ENCODE measurements at regions not wholly inside any gene's neighbourhood (a gene's known extent, or its start where the extent isn't known, plus 50 kb on each side); places are given as distances from the start of the nearest gene placed in this dataset.
"Not testable (repeated sequence)": the region's sequence is repeated elsewhere in the genome, so short reads cannot be mapped to it uniquely, and the experiment has no call there.

GRCh38 chr4:148868191-148868590 is 426.0 kb upstream of the NR3C2 start:
- no peak for FAIRE-seq
- no peak for DNase-seq (ENCODE audit: low spot score)

GRCh38 chr4:148866666-148867065 is 424.5 kb upstream of the NR3C2 start:
- no peak for FAIRE-seq
- DNase-seq (ENCODE audit: low spot score): no peak

GRCh38 chr4:148857973-148858534 is 415.8 kb upstream of the NR3C2 start:
- FAIRE-seq (no peak), DNase-seq (ENCODE audit: low spot score) (no peak)

- DNase-seq (ENCODE audit: low spot score): no peak
- FAIRE-seq: no peak
Measured at GRCh38 chr4:148857239-148857972, 415.2 kb upstream of the NR3C2 start.

- FAIRE-seq: no peak
Measured at GRCh38 chr4:148854203-148854602, 412.0 kb upstream of the NR3C2 start.

GRCh38 chr4:148852092-148852699 is 410.0 kb upstream of the NR3C2 start:
- no peak for DNase-seq (ENCODE audit: low spot score)
- no peak for FAIRE-seq

More at GRCh38 chr4:148854203-148854602, 412.0 kb upstream of the NR3C2 start:
- peak; percentile 14 for DNase-seq (ENCODE audit: low spot score)

GRCh38 chr4:148850257-148850995 is 408.2 kb upstream of the NR3C2 start:
- DNase-seq (ENCODE audit: low spot score) (peak; percentile 24), FAIRE-seq (no peak)

- DNase-seq (ENCODE audit: low spot score) (no peak), FAIRE-seq (no peak)
Measured at GRCh38 chr4:148849581-148849980, 407.4 kb upstream of the NR3C2 start.

GRCh38 chr4:148847544-148848255 is 405.5 kb upstream of the NR3C2 start:
- DNase-seq (ENCODE audit: low spot score) (no peak), FAIRE-seq (no peak)

- no peak for FAIRE-seq
- no peak for DNase-seq (ENCODE audit: low spot score)
Measured at GRCh38 chr4:148845609-148846008, 403.4 kb upstream of the NR3C2 start.

- FAIRE-seq: no peak
- DNase-seq (ENCODE audit: low spot score): no peak
Measured at GRCh38 chr4:148843625-148844024, 401.4 kb upstream of the NR3C2 start.

- no peak for DNase-seq (ENCODE audit: low spot score)
- FAIRE-seq: no peak
Measured at GRCh38 chr4:148842843-148843242, 400.6 kb upstream of the NR3C2 start.

- not testable (repeated sequence) for DNase-seq (ENCODE audit: low spot score); FAIRE-seq
Measured at GRCh38 chr4:148837571-148837970, 395.4 kb upstream of the NR3C2 start.

- DNase-seq (ENCODE audit: low spot score) (no peak), FAIRE-seq (no peak)
Measured at GRCh38 chr4:148834804-148835631, 392.8 kb upstream of the NR3C2 start.

- FAIRE-seq (no peak), DNase-seq (ENCODE audit: low spot score) (peak; percentile 67)
Measured at GRCh38 chr4:148831945-148832344, 389.7 kb upstream of the NR3C2 start.

- FAIRE-seq: no peak
- no peak for DNase-seq (ENCODE audit: low spot score)
Measured at GRCh38 chr4:148828291-148828690, 386.1 kb upstream of the NR3C2 start.

- no peak for FAIRE-seq
Measured at GRCh38 chr4:148827781-148828180, 385.6 kb upstream of the NR3C2 start.

GRCh38 chr4:148823419-148823769 is 381.2 kb upstream of the NR3C2 start:
- FAIRE-seq (no peak), DNase-seq (ENCODE audit: low spot score) (no peak)

More at GRCh38 chr4:148827781-148828180, 385.6 kb upstream of the NR3C2 start:
- DNase-seq (ENCODE audit: low spot score): no peak

GRCh38 chr4:148822572-148823418 is 380.6 kb upstream of the NR3C2 start:
- FAIRE-seq (no peak), DNase-seq (ENCODE audit: low spot score) (no peak)

- no peak for FAIRE-seq
- DNase-seq (ENCODE audit: low spot score): no peak
Measured at GRCh38 chr4:148814030-148814429, 371.8 kb upstream of the NR3C2 start.
